ENCODE measurements at regions not wholly inside any gene's neighbourhood (a gene's known extent, or its start where the extent isn't known, plus 50 kb on each side); places are given as distances from the start of the nearest gene placed in this dataset.
"Not testable (repeated sequence)": the region's sequence is repeated elsewhere in the genome, so short reads cannot be mapped to it uniquely, and the experiment has no call there.

DNA sequence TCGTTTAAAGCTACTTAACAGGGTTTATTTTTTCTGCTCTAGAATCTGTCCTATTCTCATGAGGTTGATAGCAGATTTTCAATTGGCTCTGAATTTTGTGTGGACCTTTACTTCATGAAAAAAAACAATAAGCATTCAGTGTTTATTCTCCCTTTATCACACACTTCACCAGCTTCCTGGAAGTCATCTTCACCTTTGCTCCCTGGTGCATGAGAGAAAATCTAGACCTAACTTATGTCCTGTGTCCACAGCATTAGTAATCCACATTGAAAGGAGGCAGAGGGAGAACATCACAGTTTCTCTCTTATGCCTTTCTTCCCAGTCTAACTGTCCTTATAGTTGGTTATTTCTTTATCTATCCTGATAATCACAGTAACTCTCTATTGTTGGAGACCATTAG is 316.1 kb downstream of the PTH2R start:
- no peaks in the 10 kb centered on the region for H3K4me1 ChIP-seq (ENCODE audit: insufficient read depth, low read length, poor library complexity, severe bottlenecking)
- ChIA-PET CTCF (no interaction called here), POLR2A (ENCODE audit: low non-redundant PET) (no interaction called here)
- intact Hi-C loops (cut with micrococcal nuclease; ENCODE audit: unreplicated experiment) = no loop called here
- no peaks in the 10 kb centered on the region for H3K36me3 ChIP-seq (ENCODE audit: insufficient read depth, low read length, poor library complexity, severe bottlenecking)
- DNase-seq (ENCODE audit: low spot score) = no peak
- no TSS peak for BruUV-seq (replicated peaks)
- no peaks in the 10 kb centered on the region for H3K9me3 ChIP-seq (ENCODE audit: low read depth, low read length, poor library complexity, severe bottlenecking)
- H3K27ac ChIP-seq (ENCODE audit: low read depth, low read length, poor library complexity, severe bottlenecking) = no peak overlapping the region
- TF ChIP-seq, protein P1, sequence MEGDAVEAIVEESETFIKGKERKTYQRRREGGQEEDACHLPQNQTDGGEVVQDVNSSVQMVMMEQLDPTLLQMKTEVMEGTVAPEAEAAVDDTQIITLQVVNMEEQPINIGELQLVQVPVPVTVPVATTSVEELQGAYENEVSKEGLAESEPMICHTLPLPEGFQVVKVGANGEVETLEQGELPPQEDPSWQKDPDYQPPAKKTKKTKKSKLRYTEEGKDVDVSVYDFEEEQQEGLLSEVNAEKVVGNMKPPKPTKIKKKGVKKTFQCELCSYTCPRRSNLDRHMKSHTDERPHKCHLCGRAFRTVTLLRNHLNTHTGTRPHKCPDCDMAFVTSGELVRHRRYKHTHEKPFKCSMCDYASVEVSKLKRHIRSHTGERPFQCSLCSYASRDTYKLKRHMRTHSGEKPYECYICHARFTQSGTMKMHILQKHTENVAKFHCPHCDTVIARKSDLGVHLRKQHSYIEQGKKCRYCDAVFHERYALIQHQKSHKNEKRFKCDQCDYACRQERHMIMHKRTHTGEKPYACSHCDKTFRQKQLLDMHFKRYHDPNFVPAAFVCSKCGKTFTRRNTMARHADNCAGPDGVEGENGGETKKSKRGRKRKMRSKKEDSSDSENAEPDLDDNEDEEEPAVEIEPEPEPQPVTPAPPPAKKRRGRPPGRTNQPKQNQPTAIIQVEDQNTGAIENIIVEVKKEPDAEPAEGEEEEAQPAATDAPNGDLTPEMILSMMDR (conservative IDR thresholded peaks at IDR 0.05; ENCODE audit: low read depth, low read length) = no peak
- TF ChIP-seq EZH2 (IDR thresholded peaks at IDR 0.05; ENCODE audit: borderline replicate concordance, low read depth, low read length, poor library complexity, severe bottlenecking) = no peak
- no peak overlapping the region for H3K4me3 ChIP-seq (ENCODE audit: low read depth, low read length, poor library complexity, severe bottlenecking)
- no peaks in the 10 kb centered on the region for H3K27me3 ChIP-seq (replicated peaks; ENCODE audit: insufficient read depth, low read depth, low read length, poor library complexity)

DNA sequence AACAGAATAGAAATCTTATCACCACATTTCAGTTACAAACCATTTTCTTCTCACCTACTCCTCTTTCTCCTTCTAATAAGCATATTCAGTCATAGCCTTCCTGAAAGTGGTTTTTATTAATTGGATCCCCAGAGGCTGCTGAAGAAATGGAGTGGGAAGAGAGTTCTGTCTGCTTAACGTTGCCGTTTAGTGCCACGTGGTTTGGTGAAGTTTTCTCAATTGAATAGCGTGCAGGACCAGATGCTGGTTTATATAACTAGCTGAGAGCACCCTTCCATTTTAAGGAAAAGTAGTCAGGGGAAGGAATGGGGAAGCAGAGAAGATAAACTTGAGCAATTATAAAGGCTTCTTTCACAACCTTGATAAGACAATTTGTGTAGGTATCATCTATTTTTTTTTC is 318.7 kb downstream of the PTH2R start:
- POLR2A ChIA-PET (ENCODE audit: low non-redundant PET) = no interaction called here
- no TSS peak for BruUV-seq (replicated peaks)
- Histone ChIP-seq H3K27ac (ENCODE audit: low read depth, low read length, poor library complexity, severe bottlenecking) (no peak overlapping the region), H3K9me3 (ENCODE audit: low read depth, low read length, poor library complexity, severe bottlenecking) (no peaks in the 10 kb centered on the region), H3K36me3 (ENCODE audit: insufficient read depth, low read length, poor library complexity, severe bottlenecking) (no peaks in the 10 kb centered on the region), H3K4me1 (ENCODE audit: insufficient read depth, low read length, poor library complexity, severe bottlenecking) (no peaks in the 10 kb centered on the region), H3K27me3 (replicated peaks; ENCODE audit: insufficient read depth, low read depth, low read length, poor library complexity) (no peaks in the 10 kb centered on the region), H3K4me3 (ENCODE audit: low read depth, low read length, poor library complexity, severe bottlenecking) (no peak overlapping the region)
- no peak for DNase-seq (ENCODE audit: low spot score)
- no peak for TF ChIP-seq EZH2 (IDR thresholded peaks at IDR 0.05; ENCODE audit: borderline replicate concordance, low read depth, low read length, poor library complexity, severe bottlenecking)
- TF ChIP-seq, protein P1 (conservative IDR thresholded peaks at IDR 0.05; ENCODE audit: low read depth, low read length) = no peak
- intact Hi-C loops (cut with micrococcal nuclease; ENCODE audit: unreplicated experiment) = no loop called here
- CTCF ChIA-PET = no interaction called here

DNA sequence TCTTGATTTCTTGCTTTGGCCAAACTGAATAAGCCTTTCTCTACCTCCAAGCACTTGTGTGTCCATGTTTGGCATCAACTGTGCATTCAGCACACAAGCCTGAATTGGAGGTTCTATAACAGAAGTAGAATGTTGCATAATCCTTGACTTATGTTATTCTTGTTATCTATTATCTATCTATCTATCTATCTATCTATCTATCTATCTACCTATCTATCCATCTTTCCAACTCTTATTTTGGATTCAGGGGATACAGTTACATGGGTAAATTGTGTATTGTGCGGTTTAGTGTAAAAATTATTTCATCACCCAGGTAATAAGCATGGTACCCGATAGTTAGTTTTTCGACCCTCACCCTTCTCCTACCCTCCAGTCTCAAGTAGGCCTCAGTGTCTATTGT is 319.6 kb downstream of the PTH2R start:
- POLR2A ChIA-PET (ENCODE audit: low non-redundant PET) = no interaction called here
- H3K4me3 ChIP-seq (ENCODE audit: low read depth, low read length, poor library complexity, severe bottlenecking) = no peak overlapping the region
- intact Hi-C loops (cut with micrococcal nuclease; ENCODE audit: unreplicated experiment) = no loop called here
- TF ChIP-seq EZH2 (IDR thresholded peaks at IDR 0.05; ENCODE audit: borderline replicate concordance, low read depth, low read length, poor library complexity, severe bottlenecking) = no peak
- TF ChIP-seq, protein P1 (conservative IDR thresholded peaks at IDR 0.05; ENCODE audit: low read depth, low read length) = no peak
- CTCF ChIA-PET = no interaction called here
- H3K4me1 ChIP-seq (ENCODE audit: insufficient read depth, low read length, poor library complexity, severe bottlenecking) = no peaks in the 10 kb centered on the region
- BruUV-seq (replicated peaks) = no TSS peak
- no peaks in the 10 kb centered on the region for H3K9me3 ChIP-seq (ENCODE audit: low read depth, low read length, poor library complexity, severe bottlenecking)
- DNase-seq (ENCODE audit: low spot score) = no peak
- no peaks in the 10 kb centered on the region for H3K27me3 ChIP-seq (replicated peaks; ENCODE audit: insufficient read depth, low read depth, low read length, poor library complexity)
- H3K27ac ChIP-seq (ENCODE audit: low read depth, low read length, poor library complexity, severe bottlenecking) = no peak overlapping the region
- H3K36me3 ChIP-seq (ENCODE audit: insufficient read depth, low read length, poor library complexity, severe bottlenecking) = no peaks in the 10 kb centered on the region

DNA sequence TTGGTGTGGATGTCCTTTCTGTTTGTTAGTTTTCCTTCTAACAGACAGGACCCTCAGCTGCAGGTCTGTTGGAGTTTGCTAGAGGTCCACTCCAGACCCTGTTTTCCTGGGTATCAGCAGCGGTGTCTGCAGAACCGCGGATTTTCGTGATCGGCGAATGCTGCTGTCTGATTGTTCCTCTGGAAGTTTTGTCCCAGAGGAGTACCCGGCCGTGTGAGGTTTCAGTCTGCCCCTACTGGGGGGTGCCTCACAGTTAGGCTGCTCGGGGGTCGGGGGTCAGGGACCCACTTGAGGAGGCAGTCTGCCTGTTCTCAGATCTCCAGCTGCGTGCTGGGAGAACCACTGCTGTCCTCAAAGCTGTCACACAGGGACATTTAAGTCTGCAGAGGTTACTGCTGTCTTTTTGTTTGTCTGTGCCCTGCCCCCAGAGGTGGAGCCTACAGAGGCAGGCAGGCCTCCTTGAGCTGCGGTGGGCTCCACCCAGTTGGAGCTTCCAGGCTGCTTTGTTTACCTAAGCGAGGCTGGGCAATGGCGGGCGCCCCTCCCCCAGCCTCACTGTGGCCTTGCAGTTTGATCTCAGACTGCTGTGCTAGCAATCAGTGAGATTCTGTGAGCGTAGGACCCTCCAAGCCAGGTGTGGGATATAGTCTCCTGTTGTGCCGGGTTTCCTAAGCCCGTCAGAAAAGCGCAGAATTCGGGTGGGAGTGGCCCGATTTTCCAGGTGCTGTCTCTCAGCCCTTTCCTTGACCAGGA is 345.2 kb downstream of the PTH2R start:
- H3K4me1 ChIP-seq (ENCODE audit: insufficient read depth, low read length, poor library complexity, severe bottlenecking); H3K27me3 ChIP-seq (replicated peaks; ENCODE audit: insufficient read depth, low read depth, low read length, poor library complexity); H3K4me3 ChIP-seq (ENCODE audit: low read depth, low read length, poor library complexity, severe bottlenecking); POLR2A ChIA-PET (ENCODE audit: low non-redundant PET); intact Hi-C loops (cut with micrococcal nuclease; ENCODE audit: unreplicated experiment); H3K36me3 ChIP-seq (ENCODE audit: insufficient read depth, low read length, poor library complexity, severe bottlenecking); H3K9me3 ChIP-seq (ENCODE audit: low read depth, low read length, poor library complexity, severe bottlenecking); H3K27ac ChIP-seq (ENCODE audit: low read depth, low read length, poor library complexity, severe bottlenecking); BruUV-seq (replicated peaks); DNase-seq (ENCODE audit: low spot score); CTCF ChIA-PET: not testable (repeated sequence)

Measured in A673 (cell line).